Tibial nerve (tissue), 4 donors: ENCODE measurements at regions not wholly inside any gene's neighbourhood (a gene's known extent, or its start where the extent isn't known, plus 50 kb on each side); places are given as distances from the start of the nearest gene placed in this dataset.

Experiments
- DNase-seq, 2 donors: peaks; one replicate each; pipeline ENCODE4 v3.0.0-alpha.2; 2019; ENCODE audit warnings: low spot score in 2 of 2
- H3K27ac ChIP-seq, 4 donors: fragments of 200-600 bp; sonication (generic) in 3 of 4; one replicate each; pipeline ENCODE4 v1.5.1; 2017 to 2019; ENCODE audit warnings: mild to moderate bottlenecking in 1 of 4
- H3K27me3 ChIP-seq, 2 donors: fragments of 200-600 bp; sonication (generic) in 1 of 2; one replicate each; pipeline versions ENCODE4 v1.5.1 to v1.6.0; 2017 to 2019
- H3K36me3 ChIP-seq, 3 donors: fragments of 200-600 bp; sonication (generic); one replicate each; pipeline ENCODE4 v1.5.1; 2018 to 2019
- H3K4me1 ChIP-seq, 4 donors: fragments of 200-600 bp; sonication (generic) in 3 of 4; one replicate each; pipeline ENCODE4 v1.5.1; 2017 to 2019
- H3K4me3 ChIP-seq, 4 donors: fragments of 200-600 bp; sonication (generic) in 3 of 4; one replicate each; pipeline ENCODE4 v1.5.1; 2017 to 2019; ENCODE audit warnings: mild to moderate bottlenecking in 1 of 4, moderate library complexity in 1 of 4
- H3K9me3 ChIP-seq, 4 donors: fragments of 200-600 bp; sonication (generic) in 3 of 4; one replicate each; pipeline ENCODE4 v1.5.1; 2017 to 2019
- CTCF ChIP-seq, 5 experiments: fragments of 200-600 bp in 3 of 5; fragments of 450-650 bp in 2 of 5; sonication (generic) in 3 of 5; IDR thresholded peaks; one replicate each; pipeline ENCODE4 v1.5.1; 2016 to 2019; ENCODE audit warnings: antibody characterized with exemption in 5 of 5, mild to moderate bottlenecking in 3 of 5, moderate library complexity in 2 of 5
- EP300 ChIP-seq, 2 donors: sonication (generic); formaldehyde crosslinking; IDR thresholded peaks; one replicate each; pipeline ENCODE4 v1.6.1; 2017; ENCODE audit warnings: antibody characterized with exemption in 2 of 2, mild to moderate bottlenecking in 1 of 2
- POLR2A ChIP-seq, 2 donors: fragments of 450-650 bp; IDR thresholded peaks; one replicate each; pipeline ENCODE4 v1.6.1; 2017; ENCODE audit warnings: antibody characterized with exemption in 2 of 2, mild to moderate bottlenecking in 2 of 2, moderate library complexity in 2 of 2
- WGBS, 2 donors: methylation state at CpG; one replicate each; pipeline ENCODE4 v1.1.5; 2018; 5-methylcytosine and 5-hydroxymethylcytosine counted together

DNA sequence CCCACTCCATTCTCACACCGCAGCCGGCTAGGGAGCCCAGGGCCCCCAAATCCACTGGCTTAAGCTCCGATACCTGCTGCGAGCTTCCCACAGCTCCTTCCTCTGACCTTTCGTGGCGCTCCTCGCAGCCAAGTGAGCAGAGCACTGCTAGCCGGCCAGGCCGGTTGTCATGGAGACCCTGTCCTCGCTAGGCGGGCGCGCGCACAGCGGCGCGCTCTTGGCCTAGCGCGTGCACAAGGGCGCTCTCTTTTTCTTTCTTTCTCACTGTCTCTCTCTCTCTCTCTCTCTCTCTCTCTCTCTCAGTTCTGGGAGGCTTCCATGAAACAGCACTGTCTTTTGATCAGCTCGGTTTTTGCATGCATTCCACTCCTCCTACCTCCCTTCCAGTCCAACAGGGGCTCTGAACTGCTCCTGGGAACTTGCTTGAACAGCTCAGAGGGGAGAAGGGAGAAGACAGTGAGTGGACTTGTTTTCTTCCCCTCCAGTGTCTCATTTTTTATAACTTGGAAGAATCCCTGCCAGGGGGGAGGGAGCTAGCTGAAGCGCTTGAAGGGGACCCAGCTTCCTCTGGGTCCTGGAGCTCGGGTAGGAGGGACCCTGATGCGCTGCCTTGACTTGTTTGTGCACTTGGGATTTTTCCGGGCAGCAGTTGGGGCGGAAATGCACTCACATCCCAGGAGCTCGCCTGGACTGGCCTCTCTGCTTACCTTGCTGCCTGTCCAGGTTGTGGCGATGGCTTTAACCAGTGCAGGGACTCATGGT lies 100.3 kb upstream of the AKIP1 start:
- DNase-seq, result peak; percentile 57 to 61
- H3K27ac ChIP-seq, result peak overlapping the region; percentile 65 to 95 (median 89)
- peak in 1 of 2 donors; percentile 87 for TF ChIP-seq EP300 (IDR thresholded peaks at IDR 0.05)
- peak; percentile 57 to 70 for TF ChIP-seq POLR2A (IDR thresholded peaks at IDR 0.05)
- peak in 2 of 5 experiments; percentile 14 to 39 for TF ChIP-seq CTCF (IDR thresholded peaks at IDR 0.05)
- H3K9me3 ChIP-seq, result no peaks in the 10 kb centered on the region
- H3K36me3 ChIP-seq, result no peaks in the 10 kb centered on the region
- no peaks in the 10 kb centered on the region for H3K27me3 ChIP-seq
- WGBS, 2 donors, result 1 to 6% methylated on average over 27 to 28 of the region's 28 CpGs
- H3K4me3 ChIP-seq, result peak overlapping the region; percentile 40 to 64 (median 50)
- peaks cover 0 to 74% (median 44%) of the 10 kb centered on the region in 4 donors for H3K4me1 ChIP-seq

- Histone ChIP-seq H3K36me3 (no peaks in the 10 kb centered on the region), H3K27ac (peak overlapping the region in 3 of 4 donors; percentile 89 to 95 (median 89)), H3K4me1 (peaks cover 0 to 66% (median 41%) of the 10 kb centered on the region in 4 donors), H3K27me3 (no peaks in the 10 kb centered on the region), H3K9me3 (no peaks in the 10 kb centered on the region), H3K4me3 (peak overlapping the region in 1 of 4 donors; percentile 64)
- TF ChIP-seq CTCF (IDR thresholded peaks at IDR 0.05) (no peak), POLR2A (IDR thresholded peaks at IDR 0.05) (no peak), EP300 (IDR thresholded peaks at IDR 0.05) (no peak)
- DNase-seq, result no peak
- WGBS, 2 donors, result 85 to 95% methylated on average over 1 of the region's 1 CpG
Measured at GRCh38 chr11:8811571-8811970, 99.4 kb upstream of the AKIP1 start.

DNA sequence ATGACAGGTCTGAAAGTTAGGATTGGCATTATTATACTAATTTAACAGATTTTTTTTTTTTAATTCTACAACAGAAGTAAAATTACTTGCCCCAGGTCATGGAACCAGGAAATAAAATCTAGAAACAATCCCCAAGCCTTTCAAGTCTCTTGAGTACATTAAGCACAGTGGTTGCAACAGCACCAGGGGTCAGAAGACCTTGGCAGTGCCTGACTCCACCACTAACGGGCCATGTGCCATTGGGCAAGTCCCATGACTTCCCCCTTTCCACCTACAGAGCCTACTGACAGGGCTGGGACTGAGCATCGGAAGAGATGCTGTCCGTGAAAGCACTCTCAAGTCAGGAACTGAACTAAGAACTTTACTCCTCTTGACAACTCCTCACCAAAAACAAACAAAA lies 98.6 kb upstream of the AKIP1 start:
- DNase-seq, result peak; percentile 47 to 57
- Histone ChIP-seq H3K4me1 (peaks cover 0 to 57% (median 33%) of the 10 kb centered on the region in 4 donors), H3K9me3 (no peaks in the 10 kb centered on the region), H3K36me3 (no peaks in the 10 kb centered on the region), H3K4me3 (no peak overlapping the region), H3K27ac (peak overlapping the region in 2 of 4 donors; percentile 56 to 95), H3K27me3 (no peaks in the 10 kb centered on the region)
- TF ChIP-seq POLR2A (IDR thresholded peaks at IDR 0.05) (no peak), CTCF (IDR thresholded peaks at IDR 0.05) (no peak), EP300 (IDR thresholded peaks at IDR 0.05) (peak in 1 of 2 donors; percentile 55)
- WGBS, 2 donors, result 57 to 63% methylated on average over 3 of the region's 3 CpGs

GRCh38 chr11:8813658-8814057 lies 97.3 kb upstream of the AKIP1 start:
- H3K9me3 ChIP-seq, result no peaks in the 10 kb centered on the region
- DNase-seq, result peak; percentile 41 to 45
- peak overlapping the region in 3 of 4 donors; percentile 18 to 95 (median 56) for H3K27ac ChIP-seq
- H3K4me3 ChIP-seq, result no peak overlapping the region
- TF ChIP-seq CTCF (IDR thresholded peaks at IDR 0.05), result peak; percentile 72 to 88 (median 82)
- TF ChIP-seq EP300 (IDR thresholded peaks at IDR 0.05), result peak in 1 of 2 donors; percentile 44
- TF ChIP-seq POLR2A (IDR thresholded peaks at IDR 0.05), result no peak
- no peaks in the 10 kb centered on the region for H3K27me3 ChIP-seq
- H3K36me3 ChIP-seq, result no peaks in the 10 kb centered on the region
- 6 to 18% methylated on average over 1 of the region's 1 CpG for WGBS, 2 donors
- H3K4me1 ChIP-seq, result peaks cover 0 to 45% (median 22%) of the 10 kb centered on the region in 4 donors

GRCh38 chr11:8814209-8814922 lies 96.6 kb upstream of the AKIP1 start:
- H3K36me3 ChIP-seq, result no peaks in the 10 kb centered on the region
- DNase-seq, result no peak
- WGBS, 2 donors, result 56 to 57% methylated on average over 4 of the region's 4 CpGs
- no peaks in the 10 kb centered on the region for H3K27me3 ChIP-seq
- no peaks in the 10 kb centered on the region for H3K9me3 ChIP-seq
- H3K4me1 ChIP-seq, result peaks cover 0 to 38% (median 19%) of the 10 kb centered on the region in 4 donors
- H3K4me3 ChIP-seq, result no peak overlapping the region
- TF ChIP-seq EP300 (IDR thresholded peaks at IDR 0.05), result no peak
- TF ChIP-seq CTCF (IDR thresholded peaks at IDR 0.05), result no peak
- no peak for TF ChIP-seq POLR2A (IDR thresholded peaks at IDR 0.05)
- peak overlapping the region in 3 of 4 donors; percentile 18 to 95 (median 30) for H3K27ac ChIP-seq
